ENCODE measurements at regions not wholly inside any gene's neighbourhood (a gene's known extent, or its start where the extent isn't known, plus 50 kb on each side); places are given as distances from the start of the nearest gene placed in this dataset.
"Not testable (repeated sequence)": the region's sequence is repeated elsewhere in the genome, so short reads cannot be mapped to it uniquely, and the experiment has no call there.

- Histone ChIP-seq H3K4me2 (no peak overlapping the region), H3K9me2 (replicated peaks; ENCODE audit: insufficient read depth) (no peaks in the 10 kb centered on the region), H3K4me1 (ENCODE audit: insufficient read depth) (no peaks in the 10 kb centered on the region), H3K27me3 (no peaks in the 10 kb centered on the region), H3K9me3 (ENCODE audit: low read depth) (no peaks in the 10 kb centered on the region), H3K4me3 (no peak overlapping the region), H3K27ac (no peak overlapping the region), H3K79me2 (no peaks in the 10 kb centered on the region), H2AFZ (no peak overlapping the region), H3K36me3 (replicated peaks; ENCODE audit: insufficient read depth, low read depth) (no peaks in the 10 kb centered on the region), H4K20me1 (ENCODE audit: insufficient read depth, poor library complexity, severe bottlenecking) (no peaks in the 10 kb centered on the region)
- 86% methylated on average over 1 of the region's 1 CpG for WGBS (ENCODE audit: low lambda C conversion rate, missing lambda C conversion rate)
- no peak for DNase-seq (ENCODE audit: low spot score)
- TF ChIP-seq EZH2phosphoT487 (IDR thresholded peaks at IDR 0.05; ENCODE audit: low read depth, severe bottlenecking, unreplicated experiment) (no peak), CTCF (IDR thresholded peaks at IDR 0.05; ENCODE audit: poor library complexity) (no peak), EZH2 (IDR thresholded peaks at IDR 0.05; ENCODE audit: borderline replicate concordance) (no peak)
These were observed 134.1 kb upstream of the MAMLD1 start for GRCh38 chrX:150229030-150229429.

- Histone ChIP-seq H3K27ac (no peak overlapping the region), H3K9me2 (replicated peaks; ENCODE audit: insufficient read depth) (no peaks in the 10 kb centered on the region), H3K9me3 (ENCODE audit: low read depth) (no peaks in the 10 kb centered on the region), H2AFZ (no peak overlapping the region), H3K27me3 (no peaks in the 10 kb centered on the region), H3K4me3 (no peak overlapping the region), H3K79me2 (no peaks in the 10 kb centered on the region), H3K4me1 (ENCODE audit: insufficient read depth) (no peaks in the 10 kb centered on the region), H3K4me2 (no peak overlapping the region), H3K36me3 (replicated peaks; ENCODE audit: insufficient read depth, low read depth) (no peaks in the 10 kb centered on the region), H4K20me1 (ENCODE audit: insufficient read depth, poor library complexity, severe bottlenecking) (no peaks in the 10 kb centered on the region)
- DNase-seq (ENCODE audit: low spot score), result no peak
- no peak for TF ChIP-seq CTCF (IDR thresholded peaks at IDR 0.05; ENCODE audit: poor library complexity)
- TF ChIP-seq EZH2 (IDR thresholded peaks at IDR 0.05; ENCODE audit: borderline replicate concordance), result no peak
- no peak for TF ChIP-seq EZH2phosphoT487 (IDR thresholded peaks at IDR 0.05; ENCODE audit: low read depth, severe bottlenecking, unreplicated experiment)
- 29% methylated on average over 1 of the region's 1 CpG for WGBS (ENCODE audit: low lambda C conversion rate, missing lambda C conversion rate)
These were observed 133.6 kb upstream of the MAMLD1 start for GRCh38 chrX:150229481-150229880.

GRCh38 chrX:150230952-150231351 is 132.2 kb upstream of the MAMLD1 start:
- 63% methylated on average over 6 of the region's 6 CpGs for WGBS (ENCODE audit: low lambda C conversion rate, missing lambda C conversion rate)
- not testable (repeated sequence) for H3K4me2 ChIP-seq; H3K4me1 ChIP-seq (ENCODE audit: insufficient read depth); H3K27me3 ChIP-seq; DNase-seq (ENCODE audit: low spot score); H3K4me3 ChIP-seq; H3K36me3 ChIP-seq (replicated peaks; ENCODE audit: insufficient read depth, low read depth); H2AFZ ChIP-seq; H3K79me2 ChIP-seq; H3K9me2 ChIP-seq (replicated peaks; ENCODE audit: insufficient read depth); H3K27ac ChIP-seq; H3K9me3 ChIP-seq (ENCODE audit: low read depth); H4K20me1 ChIP-seq (ENCODE audit: insufficient read depth, poor library complexity, severe bottlenecking)

GRCh38 chrX:150231368-150231767 is 131.7 kb upstream of the MAMLD1 start:
- H3K9me3 ChIP-seq (ENCODE audit: low read depth); H3K79me2 ChIP-seq; DNase-seq (ENCODE audit: low spot score); H3K9me2 ChIP-seq (replicated peaks; ENCODE audit: insufficient read depth); H3K4me1 ChIP-seq (ENCODE audit: insufficient read depth); H2AFZ ChIP-seq; H3K36me3 ChIP-seq (replicated peaks; ENCODE audit: insufficient read depth, low read depth); H3K4me3 ChIP-seq; H4K20me1 ChIP-seq (ENCODE audit: insufficient read depth, poor library complexity, severe bottlenecking); H3K27me3 ChIP-seq; H3K4me2 ChIP-seq; H3K27ac ChIP-seq: not testable (repeated sequence)
- WGBS (ENCODE audit: low lambda C conversion rate, missing lambda C conversion rate), result 74% methylated on average over 6 of the region's 6 CpGs

- WGBS (ENCODE audit: low lambda C conversion rate, missing lambda C conversion rate), result 77% methylated on average over 5 of the region's 5 CpGs
- H3K79me2 ChIP-seq; H3K4me2 ChIP-seq; H2AFZ ChIP-seq; DNase-seq (ENCODE audit: low spot score); H3K9me2 ChIP-seq (replicated peaks; ENCODE audit: insufficient read depth); H3K36me3 ChIP-seq (replicated peaks; ENCODE audit: insufficient read depth, low read depth); H3K4me1 ChIP-seq (ENCODE audit: insufficient read depth); H3K27me3 ChIP-seq; H3K27ac ChIP-seq; H3K4me3 ChIP-seq; H3K9me3 ChIP-seq (ENCODE audit: low read depth); H4K20me1 ChIP-seq (ENCODE audit: insufficient read depth, poor library complexity, severe bottlenecking): not testable (repeated sequence)
These were observed 130.9 kb upstream of the MAMLD1 start for GRCh38 chrX:150232222-150232621.
